AG20443 (cell line): ENCODE measurements at regions not wholly inside any gene's neighbourhood (a gene's known extent, or its start where the extent isn't known, plus 50 kb on each side); places are given as distances from the start of the nearest gene placed in this dataset.
"Not testable (repeated sequence)": the region's sequence is repeated elsewhere in the genome, so short reads cannot be mapped to it uniquely, and the experiment has no call there.

ENCODE experiments used
- DNase-seq: peaks from one replicate; pipeline ENCODE4 v3.0.0; 2012; ENCODE audit warnings: low spot score, mixed read lengths

GRCh38 chr5:103908336-103909080, 345.9 kb upstream of the NUDT12 start:
- no peak for DNase-seq

GRCh38 chr5:103907001-103907400, 344.4 kb upstream of the NUDT12 start:
- DNase-seq, result no peak

GRCh38 chr5:103904651-103905050, 342.1 kb upstream of the NUDT12 start:
- DNase-seq, result no peak

- no peak for DNase-seq
Measured at GRCh38 chr5:103902893-103903292, 340.3 kb upstream of the NUDT12 start.

- no peak for DNase-seq
Measured at GRCh38 chr5:103901885-103902284, 339.3 kb upstream of the NUDT12 start.

- no peak for DNase-seq
Measured at GRCh38 chr5:103896593-103896992, 334.0 kb upstream of the NUDT12 start.

- no peak for DNase-seq
Measured at GRCh38 chr5:103895738-103896137, 333.1 kb upstream of the NUDT12 start.

- DNase-seq, result no peak
Measured at GRCh38 chr5:103894882-103895281, 332.3 kb upstream of the NUDT12 start.

- no peak for DNase-seq
Measured at GRCh38 chr5:103891151-103891550, 328.6 kb upstream of the NUDT12 start.

GRCh38 chr5:103890313-103890712, 327.7 kb upstream of the NUDT12 start:
- no peak for DNase-seq

GRCh38 chr5:103889500-103890209, 327.1 kb upstream of the NUDT12 start:
- DNase-seq, result no peak

- DNase-seq, result no peak
Measured at GRCh38 chr5:103886826-103887225, 324.2 kb upstream of the NUDT12 start.

GRCh38 chr5:103883143-103883542, 320.6 kb upstream of the NUDT12 start:
- DNase-seq, result no peak

- no peak for DNase-seq
Measured at GRCh38 chr5:103881560-103881959, 319.0 kb upstream of the NUDT12 start.

- no peak for DNase-seq
Measured at GRCh38 chr5:103867857-103868598, 305.4 kb upstream of the NUDT12 start.

GRCh38 chr5:103866169-103866568, 303.6 kb upstream of the NUDT12 start:
- no peak for DNase-seq

GRCh38 chr5:103862398-103862797, 299.8 kb upstream of the NUDT12 start:
- DNase-seq, result no peak

- no peak for DNase-seq
Measured at GRCh38 chr5:103860327-103860726, 297.7 kb upstream of the NUDT12 start.

GRCh38 chr5:103858367-103858766, 295.8 kb upstream of the NUDT12 start:
- DNase-seq, result not testable (repeated sequence)

- DNase-seq, result no peak
Measured at GRCh38 chr5:103851091-103851490, 288.5 kb upstream of the NUDT12 start.

GRCh38 chr5:103849934-103850333, 287.3 kb upstream of the NUDT12 start:
- no peak for DNase-seq

- DNase-seq, result no peak
Measured at GRCh38 chr5:103847060-103847459, 284.5 kb upstream of the NUDT12 start.

- no peak for DNase-seq
Measured at GRCh38 chr5:103842936-103843335, 280.3 kb upstream of the NUDT12 start.
